ENCODE measurements at regions not wholly inside any gene's neighbourhood (a gene's known extent, or its start where the extent isn't known, plus 50 kb on each side); places are given as distances from the start of the nearest gene placed in this dataset.

- Histone ChIP-seq H3K36me3 (ENCODE audit: insufficient read depth, low read length) (no peaks in the 10 kb centered on the region), H3K27ac (ENCODE audit: low read depth, low read length) (no peak overlapping the region), H3K4me1 (ENCODE audit: insufficient read depth, low read length) (peaks cover 5% of the 10 kb centered on the region), H3K9me3 (ENCODE audit: insufficient read depth, low read depth, low read length) (no peaks in the 10 kb centered on the region), H3K9ac (ENCODE audit: low read length) (no peak overlapping the region), H3K79me2 (ENCODE audit: insufficient read depth, low read length) (no peaks in the 10 kb centered on the region), H3K27me3 (ENCODE audit: insufficient read depth, low read length) (no peaks in the 10 kb centered on the region), H3K4me3 (ENCODE audit: insufficient read depth, low read depth, low read length) (no peak overlapping the region), H3K4me2 (ENCODE audit: low read length) (no peak overlapping the region), H4K20me1 (ENCODE audit: insufficient read depth, low read length) (no peaks in the 10 kb centered on the region), H2AFZ (ENCODE audit: low read depth, low read length) (no peak overlapping the region)
- H3K4me3 Mint-ChIP-seq (ENCODE audit: unreplicated experiment): no peak overlapping the region
- no peaks in the 10 kb centered on the region for H3K9me3 Mint-ChIP-seq (ENCODE audit: unreplicated experiment)
- H3K27ac Mint-ChIP-seq (ENCODE audit: unreplicated experiment): no peak overlapping the region
- H3K4me1 Mint-ChIP-seq (ENCODE audit: low read depth, unreplicated experiment): peaks cover 3% of the 10 kb centered on the region
- no peak for FAIRE-seq
- DNase-seq (ENCODE audit: low read depth): no peak
- no peaks in the 10 kb centered on the region for H3K36me3 Mint-ChIP-seq (ENCODE audit: low read depth, unreplicated experiment)
- TF ChIP-seq CTCF (IDR thresholded peaks at IDR 0.05; ENCODE audit: insufficient read depth, low read depth, low read length) (no peak), EZH2 (IDR thresholded peaks at IDR 0.05; ENCODE audit: insufficient read depth, low read length) (no peak)
- no peaks in the 10 kb centered on the region for H3K27me3 Mint-ChIP-seq (ENCODE audit: low read depth, unreplicated experiment)
These were observed 369.2 kb downstream of the PLK2 start for GRCh38 chr5:58090704-58091103.

DNA sequence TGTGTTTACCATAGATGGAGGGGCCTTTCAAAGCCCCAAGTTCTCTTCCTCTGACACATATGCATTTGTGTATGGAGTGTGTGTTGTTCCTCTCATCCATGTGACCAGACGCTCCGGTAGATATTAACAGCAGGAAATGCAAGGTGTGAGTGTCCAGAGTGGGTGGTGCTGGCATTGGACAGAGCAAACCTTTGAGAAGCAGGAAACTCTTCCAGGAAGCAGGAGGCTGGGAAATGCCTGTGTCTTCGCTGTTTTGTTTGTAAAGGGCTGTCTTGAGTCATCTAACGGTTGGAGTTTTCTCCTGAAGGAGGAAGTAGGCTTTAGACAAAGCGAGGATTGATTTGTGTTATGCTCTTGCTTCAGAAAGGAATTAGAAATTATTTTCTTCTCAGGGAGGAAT lies 370.9 kb downstream of the PLK2 start:
- Histone ChIP-seq H3K4me2 (ENCODE audit: low read length) (no peak overlapping the region), H3K36me3 (ENCODE audit: insufficient read depth, low read length) (no peaks in the 10 kb centered on the region), H3K4me1 (ENCODE audit: insufficient read depth, low read length) (peaks cover 7% of the 10 kb centered on the region), H2AFZ (ENCODE audit: low read depth, low read length) (peak overlapping the region; percentile 5), H3K27me3 (ENCODE audit: insufficient read depth, low read length) (no peaks in the 10 kb centered on the region), H3K9me3 (ENCODE audit: insufficient read depth, low read depth, low read length) (no peaks in the 10 kb centered on the region), H3K4me3 (ENCODE audit: insufficient read depth, low read depth, low read length) (no peak overlapping the region), H4K20me1 (ENCODE audit: insufficient read depth, low read length) (no peaks in the 10 kb centered on the region), H3K79me2 (ENCODE audit: insufficient read depth, low read length) (no peaks in the 10 kb centered on the region), H3K9ac (ENCODE audit: low read length) (no peak overlapping the region), H3K27ac (ENCODE audit: low read depth, low read length) (no peak overlapping the region)
- DNase-seq (ENCODE audit: low read depth) (no peak), FAIRE-seq (no peak)
- no peak for TF ChIP-seq CTCF (IDR thresholded peaks at IDR 0.05; ENCODE audit: insufficient read depth, low read depth, low read length)
- TF ChIP-seq EZH2 (IDR thresholded peaks at IDR 0.05; ENCODE audit: insufficient read depth, low read length): no peak
- Mint-ChIP-seq H3K4me3 (ENCODE audit: unreplicated experiment) (no peak overlapping the region), H3K27ac (ENCODE audit: unreplicated experiment) (no peak overlapping the region), H3K9me3 (ENCODE audit: unreplicated experiment) (no peaks in the 10 kb centered on the region), H3K4me1 (ENCODE audit: low read depth, unreplicated experiment) (peaks cover 3% of the 10 kb centered on the region), H3K27me3 (ENCODE audit: low read depth, unreplicated experiment) (no peaks in the 10 kb centered on the region), H3K36me3 (ENCODE audit: low read depth, unreplicated experiment) (no peaks in the 10 kb centered on the region)

DNA sequence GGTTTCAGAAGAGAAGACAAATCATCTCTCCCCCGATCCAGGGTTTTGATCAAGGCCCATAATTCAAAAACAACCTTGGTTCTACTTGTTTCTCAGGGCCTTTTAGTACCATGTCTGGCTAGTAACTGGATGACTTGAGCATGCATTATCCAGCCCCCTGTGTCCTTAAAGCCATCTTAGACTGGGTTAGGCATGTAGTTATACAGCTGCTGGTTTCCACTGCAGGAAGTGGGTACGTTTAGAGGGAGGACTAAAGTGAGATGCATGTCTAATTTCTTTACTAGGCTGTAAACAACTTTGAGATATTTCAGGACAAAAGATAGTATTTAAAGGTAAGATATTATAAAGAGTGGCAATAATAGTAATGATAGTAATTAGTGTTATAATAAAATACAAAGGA lies 372.0 kb downstream of the PLK2 start:
- Histone ChIP-seq H3K36me3 (ENCODE audit: insufficient read depth, low read length) (no peaks in the 10 kb centered on the region), H3K4me1 (ENCODE audit: insufficient read depth, low read length) (peaks cover 7% of the 10 kb centered on the region), H2AFZ (ENCODE audit: low read depth, low read length) (no peak overlapping the region), H3K4me3 (ENCODE audit: insufficient read depth, low read depth, low read length) (no peak overlapping the region), H3K9ac (ENCODE audit: low read length) (no peak overlapping the region), H3K9me3 (ENCODE audit: insufficient read depth, low read depth, low read length) (no peaks in the 10 kb centered on the region), H4K20me1 (ENCODE audit: insufficient read depth, low read length) (no peaks in the 10 kb centered on the region), H3K79me2 (ENCODE audit: insufficient read depth, low read length) (no peaks in the 10 kb centered on the region), H3K27me3 (ENCODE audit: insufficient read depth, low read length) (no peaks in the 10 kb centered on the region), H3K4me2 (ENCODE audit: low read length) (no peak overlapping the region), H3K27ac (ENCODE audit: low read depth, low read length) (no peak overlapping the region)
- Mint-ChIP-seq H3K36me3 (ENCODE audit: low read depth, unreplicated experiment) (no peaks in the 10 kb centered on the region), H3K9me3 (ENCODE audit: unreplicated experiment) (no peaks in the 10 kb centered on the region), H3K4me3 (ENCODE audit: unreplicated experiment) (no peak overlapping the region), H3K4me1 (ENCODE audit: low read depth, unreplicated experiment) (peaks cover 3% of the 10 kb centered on the region), H3K27me3 (ENCODE audit: low read depth, unreplicated experiment) (no peaks in the 10 kb centered on the region), H3K27ac (ENCODE audit: unreplicated experiment) (no peak overlapping the region)
- FAIRE-seq (no peak), DNase-seq (ENCODE audit: low read depth) (no peak)
- TF ChIP-seq EZH2 (IDR thresholded peaks at IDR 0.05; ENCODE audit: insufficient read depth, low read length): no peak
- no peak for TF ChIP-seq CTCF (IDR thresholded peaks at IDR 0.05; ENCODE audit: insufficient read depth, low read depth, low read length)
